OCI-LY7 (cell line): ENCODE measurements at regions not wholly inside any gene's neighbourhood (a gene's known extent, or its start where the extent isn't known, plus 50 kb on each side); places are given as distances from the start of the nearest gene placed in this dataset.
"Not testable (repeated sequence)": the region's sequence is repeated elsewhere in the genome, so short reads cannot be mapped to it uniquely, and the experiment has no call there.

Source experiments
- BruUV-seq: library from RNA; stranded (reverse); fragments of 400-500 nt; replicated peaks from 2 replicates; lab custom pipeline; 2021; lab: Mats Ljungman, UMichigan
- CTCF ChIA-PET: fragments of 300-600 bp; sonication (Branson Sonifier 250); formaldehyde crosslinking; loops from one replicate; lab custom pipeline; 2022; ENCODE audit warnings: antibody characterized with exemption; ENCODE audit not compliant: unreplicated experiment; lab: Charles Lee
- POLR2A ChIA-PET: fragments of 300-600 bp; sonication (Branson Sonifier 250); formaldehyde crosslinking; loops from one replicate; lab custom pipeline; 2022; ENCODE audit warnings: antibody characterized with exemption; lab: Charles Lee
- DNase-seq: peaks from one replicate; pipeline ENCODE4 v3.0.0-alpha.2; 2015; ENCODE audit warnings: low spot score
- H2AFZ ChIP-seq: fragments of 200-600 bp; sonication (generic), shearing (Covaris generic); 2 replicates; pipeline ENCODE4 v1.6.1; 2014; ENCODE audit warnings: mild to moderate bottlenecking, antibody characterized with exemption, low read length, moderate library complexity
- H3K27ac ChIP-seq: fragments of 200-600 bp; sonication (generic); 2 replicates; pipeline ENCODE4 v1.5.1; 2014; ENCODE audit warnings: mixed run types, low read depth, mild to moderate bottlenecking, moderate library complexity, low read length, inconsistent platforms; ENCODE audit not compliant: poor library complexity, severe bottlenecking
- H3K36me3 ChIP-seq: fragments of 200-600 bp; sonication (generic); 2 replicates; pipeline ENCODE4 v1.6.1; 2014; ENCODE audit warnings: mild to moderate bottlenecking, antibody characterized with exemption, low read length, moderate library complexity, mixed read lengths; ENCODE audit not compliant: insufficient read depth
- H3K4me1 ChIP-seq: fragments of 200-600 bp; sonication (generic); 2 replicates; pipeline ENCODE4 v1.5.1; 2014; ENCODE audit warnings: mild to moderate bottlenecking, low read length; ENCODE audit not compliant: insufficient read depth, poor library complexity, severe bottlenecking
- H3K4me2 ChIP-seq: fragments of 200-600 bp; sonication (generic); 2 replicates; pipeline ENCODE4 v1.6.1; 2014; ENCODE audit warnings: mild to moderate bottlenecking, low read length
- H3K4me3 ChIP-seq: fragments of 200-600 bp; sonication (generic); 2 replicates; pipeline ENCODE4 v1.5.1; 2014; ENCODE audit warnings: mild to moderate bottlenecking, low read depth, low read length; ENCODE audit not compliant: poor library complexity, severe bottlenecking
- H3K79me2 ChIP-seq: fragments of 200-600 bp; sonication (generic); 2 replicates; pipeline ENCODE4 v1.6.1; 2016; ENCODE audit warnings: low read depth, mild to moderate bottlenecking, low read length, moderate library complexity, mixed read lengths; ENCODE audit not compliant: insufficient read depth
- H3K9me2 ChIP-seq: fragments of 200-600 bp; sonication (generic); 2 replicates; pipeline ENCODE4 v1.6.1; 2016; ENCODE audit warnings: mild to moderate bottlenecking, low read length, mixed read lengths; ENCODE audit not compliant: insufficient read depth
- H3K9me3 ChIP-seq: fragments of 200-600 bp; sonication (generic); 2 replicates; pipeline ENCODE4 v1.6.1; 2014; ENCODE audit warnings: mild to moderate bottlenecking, mixed run types, low read length, mixed read lengths
- H4K20me1 ChIP-seq: fragments of 200-600 bp; sonication (generic); 2 replicates; pipeline ENCODE4 v1.6.1; 2014; ENCODE audit warnings: mild to moderate bottlenecking, antibody characterized with exemption, low read length, moderate library complexity, mixed read lengths; ENCODE audit not compliant: insufficient read depth
- EZH2phosphoT487 ChIP-seq: fragments of 200-600 bp; sonication (generic); IDR thresholded peaks from 2 replicates; pipeline ENCODE4 v1.6.1; 2018; ENCODE audit warnings: low read depth, borderline replicate concordance, mild to moderate bottlenecking, mixed run types, antibody characterized with exemption, low read length, moderate library complexity, mixed read lengths
- intact Hi-C: fragments of 100-400 bp; cut with micrococcal nuclease; formaldehyde crosslinking; loops from one replicate; pipeline ENCODE4 v1.10.0; 2022; ENCODE audit not compliant: unreplicated experiment
- TF ChIP-seq, protein P1 (sequence below): fragments of 200-600 bp; sonication (generic); conservative IDR thresholded peaks from 2 replicates; pipeline ENCODE4 v1.5.1; 2014; ENCODE audit warnings: mild to moderate bottlenecking, antibody characterized with exemption, low read length, moderate library complexity, mixed read lengths

DNA sequence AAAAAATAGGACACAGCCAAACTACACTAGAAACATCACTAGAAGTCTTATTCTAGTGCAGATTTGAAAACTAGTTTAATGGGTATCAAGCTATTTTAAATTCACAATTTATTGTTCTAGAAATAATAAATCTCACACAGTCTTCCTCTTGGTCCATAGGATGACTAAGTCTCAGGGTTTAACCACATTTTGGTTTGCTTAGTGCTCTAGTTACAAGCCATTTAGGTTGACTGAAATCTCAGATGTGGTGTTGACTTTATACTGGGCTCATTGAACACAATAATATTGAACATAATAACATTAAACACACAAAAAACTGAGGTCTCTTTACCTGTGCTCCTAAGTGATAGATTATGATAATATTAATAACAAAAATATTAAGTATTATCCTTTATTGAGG lies 760.3 kb upstream of the CCDC179 start:
- intact Hi-C loops, result no loop called here
- no TSS peak for BruUV-seq
- DNase-seq, result no peak
- no peak overlapping the region for H3K27ac ChIP-seq
- H3K4me2 ChIP-seq, result no peak overlapping the region
- no peaks in the 10 kb centered on the region for H3K79me2 ChIP-seq
- ChIA-PET CTCF (no interaction called here), POLR2A (no interaction called here)
- H3K4me3 ChIP-seq, result no peak overlapping the region
- H2AFZ ChIP-seq, result no peak overlapping the region
- no peaks in the 10 kb centered on the region for H3K36me3 ChIP-seq
- no peaks in the 10 kb centered on the region for H4K20me1 ChIP-seq
- no peaks in the 10 kb centered on the region for H3K9me3 ChIP-seq
- H3K9me2 ChIP-seq, result no peaks in the 10 kb centered on the region
- no peaks in the 10 kb centered on the region for H3K4me1 ChIP-seq
- no peak for TF ChIP-seq EZH2phosphoT487
- TF ChIP-seq, protein P1, sequence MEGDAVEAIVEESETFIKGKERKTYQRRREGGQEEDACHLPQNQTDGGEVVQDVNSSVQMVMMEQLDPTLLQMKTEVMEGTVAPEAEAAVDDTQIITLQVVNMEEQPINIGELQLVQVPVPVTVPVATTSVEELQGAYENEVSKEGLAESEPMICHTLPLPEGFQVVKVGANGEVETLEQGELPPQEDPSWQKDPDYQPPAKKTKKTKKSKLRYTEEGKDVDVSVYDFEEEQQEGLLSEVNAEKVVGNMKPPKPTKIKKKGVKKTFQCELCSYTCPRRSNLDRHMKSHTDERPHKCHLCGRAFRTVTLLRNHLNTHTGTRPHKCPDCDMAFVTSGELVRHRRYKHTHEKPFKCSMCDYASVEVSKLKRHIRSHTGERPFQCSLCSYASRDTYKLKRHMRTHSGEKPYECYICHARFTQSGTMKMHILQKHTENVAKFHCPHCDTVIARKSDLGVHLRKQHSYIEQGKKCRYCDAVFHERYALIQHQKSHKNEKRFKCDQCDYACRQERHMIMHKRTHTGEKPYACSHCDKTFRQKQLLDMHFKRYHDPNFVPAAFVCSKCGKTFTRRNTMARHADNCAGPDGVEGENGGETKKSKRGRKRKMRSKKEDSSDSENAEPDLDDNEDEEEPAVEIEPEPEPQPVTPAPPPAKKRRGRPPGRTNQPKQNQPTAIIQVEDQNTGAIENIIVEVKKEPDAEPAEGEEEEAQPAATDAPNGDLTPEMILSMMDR, result no peak

DNA sequence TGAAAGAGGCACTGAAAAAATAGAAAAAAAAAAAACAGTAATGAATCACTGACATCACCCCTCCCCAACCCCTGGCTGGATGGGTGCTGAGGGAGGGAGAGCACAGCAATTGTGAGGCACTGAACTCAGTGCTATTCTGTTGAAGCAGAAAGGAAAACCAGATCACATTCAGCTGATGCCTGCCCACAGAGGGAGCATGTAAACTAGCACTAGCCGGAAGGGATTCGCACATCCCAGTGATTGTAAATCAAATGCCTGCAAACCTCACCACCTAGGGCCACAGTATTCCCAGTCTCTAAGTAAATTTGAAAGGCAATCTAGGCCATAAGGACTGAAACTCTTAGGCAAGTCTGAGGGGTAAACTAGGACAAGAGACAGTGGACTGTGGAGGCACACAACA lies 772.0 kb upstream of the CCDC179 start:
- no peaks in the 10 kb centered on the region for H4K20me1 ChIP-seq
- POLR2A ChIA-PET, result no interaction called here
- no TSS peak for BruUV-seq
- no peak overlapping the region for H3K27ac ChIP-seq
- intact Hi-C loops, result no loop called here
- no peaks in the 10 kb centered on the region for H3K79me2 ChIP-seq
- H2AFZ ChIP-seq, result no peak overlapping the region
- no peak overlapping the region for H3K4me2 ChIP-seq
- H3K9me3 ChIP-seq, result no peaks in the 10 kb centered on the region
- no peaks in the 10 kb centered on the region for H3K4me1 ChIP-seq
- H3K4me3 ChIP-seq, result no peak overlapping the region
- CTCF ChIA-PET, result no interaction called here
- no peak for DNase-seq
- H3K9me2 ChIP-seq, result no peaks in the 10 kb centered on the region
- H3K36me3 ChIP-seq, result no peaks in the 10 kb centered on the region
- no peak for TF ChIP-seq EZH2phosphoT487
- TF ChIP-seq, protein P1, result no peak

DNA sequence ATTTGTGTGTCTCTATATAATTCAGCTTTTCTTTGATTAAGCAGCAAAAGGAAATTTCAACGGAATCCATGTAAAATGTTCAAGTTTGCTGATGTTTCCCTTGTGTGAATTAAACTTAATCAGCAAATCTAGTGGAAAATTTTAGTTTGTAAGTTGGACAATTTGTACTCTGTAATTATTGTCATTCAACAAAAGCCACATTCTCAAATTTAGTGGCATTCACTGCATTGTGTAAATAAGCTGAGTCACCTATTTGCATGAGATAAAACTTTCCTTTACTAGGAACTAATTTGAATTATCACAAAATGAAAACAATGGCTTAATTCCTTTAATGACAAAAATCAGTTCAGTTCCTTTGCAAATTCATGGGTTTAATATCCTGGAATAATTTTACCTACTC lies 784.2 kb upstream of the CCDC179 start:
- intact Hi-C loops, result no loop called here
- no TSS peak for BruUV-seq
- DNase-seq, result no peak
- H3K4me1 ChIP-seq, result no peaks in the 10 kb centered on the region
- no peak overlapping the region for H2AFZ ChIP-seq
- no peaks in the 10 kb centered on the region for H4K20me1 ChIP-seq
- no peak overlapping the region for H3K4me2 ChIP-seq
- no peaks in the 10 kb centered on the region for H3K79me2 ChIP-seq
- H3K36me3 ChIP-seq, result no peaks in the 10 kb centered on the region
- no peaks in the 10 kb centered on the region for H3K9me3 ChIP-seq
- H3K9me2 ChIP-seq, result no peaks in the 10 kb centered on the region
- ChIA-PET CTCF (no interaction called here), POLR2A (no interaction called here)
- no peak overlapping the region for H3K4me3 ChIP-seq
- no peak for TF ChIP-seq EZH2phosphoT487
- TF ChIP-seq, protein P1, result no peak
- no peak overlapping the region for H3K27ac ChIP-seq

DNA sequence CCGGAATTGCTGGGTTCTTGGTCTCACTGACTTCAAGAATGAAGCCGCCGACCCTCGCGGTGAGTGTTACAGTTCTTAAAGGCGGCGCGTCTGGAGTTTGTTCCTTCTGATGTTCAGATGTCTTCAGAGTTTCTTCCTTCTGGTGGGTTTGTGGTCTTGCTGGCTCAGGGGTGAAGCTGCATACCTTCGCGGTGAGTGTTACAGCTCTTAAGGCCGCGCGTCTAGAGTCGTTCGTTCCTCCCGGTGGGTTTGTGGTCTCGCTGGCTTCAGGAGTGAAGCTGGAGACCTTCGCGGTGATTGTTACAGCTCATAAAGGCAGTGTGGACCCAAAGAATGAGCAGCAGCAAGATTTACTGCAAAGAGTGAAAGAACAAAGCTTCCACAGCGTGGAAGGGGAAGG lies 792.1 kb upstream of the CCDC179 start:
- H3K79me2 ChIP-seq, BruUV-seq, H3K4me2 ChIP-seq, H3K36me3 ChIP-seq, POLR2A ChIA-PET, CTCF ChIA-PET, intact Hi-C loops, H2AFZ ChIP-seq, H3K27ac ChIP-seq, H3K4me1 ChIP-seq, H3K9me3 ChIP-seq, H3K4me3 ChIP-seq, H4K20me1 ChIP-seq, H3K9me2 ChIP-seq, DNase-seq: not testable (repeated sequence)
